Stomach smooth muscle (tissue), 2 donors: ENCODE measurements at regions not wholly inside any gene's neighbourhood (a gene's known extent, or its start where the extent isn't known, plus 50 kb on each side); places are given as distances from the start of the nearest gene placed in this dataset.

Experiments used
- H3K27ac ChIP-seq: one replicate; pipeline ENCODE4 v1.7.0; 2013; ENCODE audit warnings: mild to moderate bottlenecking, low read length, inconsistent platforms
- H3K27me3 ChIP-seq, 2 donors: one replicate each; pipeline ENCODE4 v1.7.0; 2013; ENCODE audit warnings: low read length in 2 of 2; ENCODE audit not compliant: insufficient read depth in 2 of 2, control insufficient read depth in 1 of 2
- H3K36me3 ChIP-seq, 2 donors: one replicate each; pipeline ENCODE4 v1.7.0; 2013; ENCODE audit warnings: low read length in 2 of 2; ENCODE audit not compliant: control insufficient read depth in 2 of 2, insufficient read depth in 2 of 2
- H3K4me1 ChIP-seq: one replicate; pipeline ENCODE4 v1.7.0; 2013; ENCODE audit warnings: low read length; ENCODE audit not compliant: control insufficient read depth, insufficient read depth
- H3K4me3 ChIP-seq, 2 donors: one replicate each; pipeline ENCODE4 v1.7.0; 2013; ENCODE audit warnings: low read length in 2 of 2
- H3K9ac ChIP-seq, 2 donors: one replicate each; pipeline ENCODE4 v1.7.0; 2013; ENCODE audit warnings: low read length in 2 of 2, mild to moderate bottlenecking in 1 of 2
- H3K9me3 ChIP-seq, 2 donors: one replicate each; pipeline ENCODE4 v1.7.0; 2013; ENCODE audit warnings: low read length in 2 of 2; ENCODE audit not compliant: control insufficient read depth in 2 of 2
- donor health status: healthy.
- donor health status: Pancreatic carcinoma.

DNA sequence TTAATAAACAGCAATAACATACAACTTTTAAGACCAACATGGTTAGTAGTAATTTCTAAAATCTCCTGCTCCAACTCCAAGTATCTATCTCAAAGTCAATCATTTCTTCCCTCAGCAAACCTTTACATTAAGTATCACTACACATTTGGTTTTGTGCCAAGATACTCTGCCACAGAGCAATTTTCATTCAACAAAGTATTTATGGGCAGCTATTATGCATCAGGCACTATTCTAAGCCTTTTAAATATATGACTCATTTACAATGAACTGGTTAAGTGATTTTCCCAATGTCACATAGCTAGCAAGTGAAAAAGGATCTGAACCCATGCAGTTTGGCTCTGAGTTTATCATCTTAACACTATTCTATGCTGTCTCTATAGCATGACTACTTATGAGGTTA lies 264.3 kb downstream of the NOL4 start:
- Histone ChIP-seq H3K4me1 (no peaks in the 10 kb centered on the region), H3K4me3 (no peak overlapping the region), H3K27ac (no peak overlapping the region), H3K9ac (no peak overlapping the region), H3K9me3 (no peaks in the 10 kb centered on the region), H3K27me3 (no peaks in the 10 kb centered on the region), H3K36me3 (no peaks in the 10 kb centered on the region)

DNA sequence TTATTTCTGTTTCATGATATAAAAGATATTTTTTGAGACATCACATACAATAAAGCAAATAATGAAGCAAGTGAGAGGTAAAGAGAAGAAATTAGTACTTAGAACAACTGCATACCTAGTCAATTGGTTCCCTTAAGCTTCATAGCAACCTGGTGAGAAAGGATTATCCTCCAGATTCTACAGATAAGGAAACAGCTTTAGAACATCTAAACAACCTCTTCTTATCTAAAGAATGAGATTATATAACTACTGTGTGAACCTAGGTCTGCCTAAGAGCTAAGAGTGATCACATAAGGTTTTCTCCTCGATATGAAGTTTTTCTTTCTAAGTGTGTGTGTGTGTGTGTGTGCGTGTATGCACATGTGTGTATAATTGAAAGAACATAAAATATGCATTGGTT lies 265.1 kb downstream of the NOL4 start:
- Histone ChIP-seq H3K9me3 (no peaks in the 10 kb centered on the region), H3K27ac (no peak overlapping the region), H3K36me3 (no peaks in the 10 kb centered on the region), H3K4me3 (no peak overlapping the region), H3K9ac (no peak overlapping the region), H3K27me3 (no peaks in the 10 kb centered on the region), H3K4me1 (no peaks in the 10 kb centered on the region)

DNA sequence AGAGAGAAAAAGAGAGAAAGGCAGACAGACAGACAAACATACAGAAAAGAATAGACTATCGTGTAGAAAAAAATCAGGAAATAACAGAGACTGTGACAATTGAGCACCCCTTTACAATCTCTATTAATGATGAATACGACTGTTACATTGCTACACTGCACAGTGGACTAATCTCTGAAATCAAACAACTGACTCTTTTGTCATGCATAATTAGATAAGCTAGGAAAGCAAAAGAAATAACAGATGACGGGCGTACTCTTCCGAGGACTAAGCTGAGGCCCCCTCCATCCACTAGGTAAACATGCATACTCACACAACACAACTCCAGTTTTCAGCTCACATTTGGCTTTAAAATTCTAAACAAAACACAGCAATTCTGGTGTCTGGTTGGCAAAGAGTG lies 267.0 kb downstream of the NOL4 start:
- no peak overlapping the region for H3K9ac ChIP-seq
- no peaks in the 10 kb centered on the region for H3K4me1 ChIP-seq
- no peaks in the 10 kb centered on the region for H3K27me3 ChIP-seq
- no peak overlapping the region for H3K4me3 ChIP-seq
- H3K27ac ChIP-seq: no peak overlapping the region
- H3K36me3 ChIP-seq: no peaks in the 10 kb centered on the region
- no peaks in the 10 kb centered on the region for H3K9me3 ChIP-seq

DNA sequence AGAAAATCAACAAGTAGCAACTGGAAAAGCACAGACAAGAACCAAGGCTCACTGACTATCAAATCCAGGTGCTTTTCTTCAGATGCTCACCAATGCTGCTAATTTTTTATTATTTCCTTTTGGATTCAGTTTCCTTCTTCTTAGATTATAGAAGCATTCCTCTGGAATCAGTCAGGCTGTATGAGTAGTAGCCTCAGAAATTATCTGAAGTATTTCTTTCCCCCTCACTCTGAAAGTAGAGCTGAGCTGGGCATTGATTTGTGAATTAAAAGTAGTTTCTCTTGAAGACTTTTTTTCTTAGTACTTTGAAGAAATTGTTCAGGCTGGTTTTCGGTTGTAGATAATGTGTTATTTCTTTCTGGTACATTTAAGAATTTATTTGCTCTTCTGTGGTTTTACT lies 273.7 kb downstream of the NOL4 start:
- Histone ChIP-seq H3K36me3 (no peaks in the 10 kb centered on the region), H3K9ac (no peak overlapping the region), H3K9me3 (no peaks in the 10 kb centered on the region), H3K4me3 (no peak overlapping the region), H3K27ac (no peak overlapping the region), H3K4me1 (no peaks in the 10 kb centered on the region), H3K27me3 (no peaks in the 10 kb centered on the region)

DNA sequence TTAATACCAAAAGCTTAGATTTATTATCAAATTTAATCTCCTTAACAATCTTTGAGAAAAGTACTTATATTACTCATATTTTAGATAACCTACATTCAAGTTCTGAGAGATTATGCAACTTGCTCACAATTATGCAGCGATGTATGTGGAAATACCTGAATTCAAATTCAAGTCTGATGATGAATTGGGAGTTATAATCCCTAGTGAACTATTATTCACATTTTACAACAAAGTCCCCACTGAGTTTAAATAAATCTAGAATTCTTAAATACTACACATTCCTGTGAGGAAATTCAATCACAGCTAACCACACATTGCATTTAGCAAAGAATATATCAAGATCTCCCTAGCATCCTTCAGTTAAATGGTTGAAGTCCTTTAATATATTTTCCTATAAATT lies 278.4 kb downstream of the NOL4 start:
- H3K36me3 ChIP-seq: no peaks in the 10 kb centered on the region
- H3K27ac ChIP-seq: no peak overlapping the region
- H3K27me3 ChIP-seq: no peaks in the 10 kb centered on the region
- H3K9me3 ChIP-seq: no peaks in the 10 kb centered on the region
- no peak overlapping the region for H3K9ac ChIP-seq
- no peak overlapping the region for H3K4me3 ChIP-seq
- H3K4me1 ChIP-seq: no peaks in the 10 kb centered on the region

DNA sequence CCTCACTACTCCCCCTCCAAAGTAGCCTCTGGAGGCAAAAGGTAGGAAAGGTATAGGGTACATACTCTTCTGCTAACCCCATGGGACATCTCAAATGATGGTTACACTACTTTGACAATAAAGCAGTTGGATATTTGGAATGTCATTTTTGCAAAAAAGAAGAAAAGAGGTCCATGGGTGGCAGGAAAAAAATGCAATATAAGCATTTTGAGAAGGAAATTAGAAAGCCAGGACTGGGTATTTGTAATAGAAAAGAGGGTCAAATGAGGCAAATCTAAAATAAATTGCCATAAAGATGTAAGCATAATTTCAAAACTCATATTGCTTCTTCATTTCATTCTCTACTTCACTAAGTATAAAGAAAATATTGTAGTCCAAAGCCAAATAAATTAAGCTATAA lies 280.2 kb downstream of the NOL4 start:
- Histone ChIP-seq H3K4me1 (no peaks in the 10 kb centered on the region), H3K27ac (no peak overlapping the region), H3K9ac (no peak overlapping the region), H3K27me3 (no peaks in the 10 kb centered on the region), H3K36me3 (no peaks in the 10 kb centered on the region), H3K9me3 (no peaks in the 10 kb centered on the region), H3K4me3 (no peak overlapping the region)

DNA sequence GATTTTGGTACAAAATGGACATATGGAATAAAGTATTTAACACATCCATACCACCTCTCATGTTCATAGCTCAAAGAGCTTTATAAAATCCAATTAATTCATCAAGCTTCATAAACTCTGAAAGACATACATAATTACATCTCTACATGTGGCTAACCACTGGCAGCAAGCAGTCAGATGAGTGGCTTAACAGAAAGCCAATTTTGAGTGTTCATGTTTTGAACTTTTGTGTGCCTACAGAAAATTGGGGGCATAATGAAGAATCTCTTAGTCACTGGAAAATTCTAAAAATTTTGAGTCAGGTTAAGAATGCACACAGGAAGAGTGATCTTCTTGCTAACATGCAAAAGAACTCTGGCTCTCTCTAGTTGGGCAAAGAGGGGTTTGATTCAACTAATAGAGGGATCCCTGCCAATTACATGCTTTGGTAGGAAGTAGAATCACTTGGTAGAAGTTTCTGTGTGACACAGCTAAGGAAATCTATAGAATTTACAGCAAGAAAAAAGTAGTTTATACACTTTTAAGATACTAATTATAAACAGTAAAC lies 287.4 kb downstream of the NOL4 start:
- Histone ChIP-seq H3K27ac (no peak overlapping the region), H3K27me3 (no peaks in the 10 kb centered on the region), H3K9me3 (no peaks in the 10 kb centered on the region), H3K4me3 (no peak overlapping the region), H3K36me3 (no peaks in the 10 kb centered on the region), H3K9ac (no peak overlapping the region), H3K4me1 (no peaks in the 10 kb centered on the region)

DNA sequence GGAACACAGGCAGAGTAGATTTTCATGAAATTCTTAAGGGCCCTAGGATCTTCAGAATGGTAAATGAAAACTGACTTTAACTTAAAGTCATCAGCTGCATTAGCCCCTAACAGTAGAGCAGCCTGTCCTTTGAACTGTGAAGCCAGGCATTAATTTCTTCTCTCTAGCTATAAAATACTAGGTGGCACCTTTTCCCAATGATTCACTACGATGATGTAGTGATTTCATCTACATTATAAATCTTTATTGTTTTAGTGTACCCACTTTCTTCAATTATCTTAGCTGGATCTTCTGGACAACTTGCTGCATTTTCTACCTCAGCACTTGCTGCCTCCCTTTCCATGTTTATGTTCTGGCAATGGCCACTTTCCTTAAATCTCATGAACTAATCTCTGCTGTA lies 290.5 kb downstream of the NOL4 start:
- Histone ChIP-seq H3K9ac (no peak overlapping the region), H3K36me3 (no peaks in the 10 kb centered on the region), H3K27ac (no peak overlapping the region), H3K27me3 (no peaks in the 10 kb centered on the region), H3K4me1 (no peaks in the 10 kb centered on the region), H3K9me3 (no peaks in the 10 kb centered on the region), H3K4me3 (no peak overlapping the region)

DNA sequence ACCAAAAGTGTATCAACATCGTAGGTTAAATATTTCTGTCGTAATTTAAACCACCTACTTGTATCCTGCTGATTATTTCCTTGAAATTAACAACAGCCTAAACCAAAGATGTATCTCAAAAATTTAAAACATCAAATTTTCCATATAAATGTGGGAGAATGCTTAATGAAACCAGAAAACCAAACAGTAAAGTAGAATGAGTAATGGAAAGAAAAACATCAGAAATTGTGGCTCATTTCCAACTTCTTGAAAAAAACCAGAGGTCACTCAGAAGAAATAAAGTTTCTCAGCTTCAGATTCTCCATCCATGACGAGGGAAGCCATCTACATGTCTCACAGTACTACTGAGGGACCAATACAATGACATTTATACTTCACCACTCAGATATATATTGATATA lies 296.5 kb downstream of the NOL4 start:
- Histone ChIP-seq H3K9me3 (no peaks in the 10 kb centered on the region), H3K4me1 (no peaks in the 10 kb centered on the region)

DNA sequence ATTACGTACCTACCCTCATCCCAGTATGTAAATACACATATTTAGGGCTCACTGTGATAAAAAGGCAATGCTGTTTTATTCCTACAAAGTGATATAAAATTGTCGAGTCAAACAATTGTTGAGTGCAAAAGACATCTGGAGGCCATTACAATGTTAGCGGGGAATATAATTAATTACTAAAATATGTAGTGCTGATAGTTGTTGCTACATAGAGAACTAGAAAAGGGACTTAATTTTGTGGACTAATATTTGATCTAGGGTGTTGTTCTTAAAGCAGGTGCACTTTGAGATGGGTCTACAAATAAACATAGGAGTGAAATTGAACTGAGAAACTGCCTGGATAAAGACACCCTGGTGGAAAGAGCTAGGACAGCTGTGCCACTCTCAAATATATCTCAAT lies 300.1 kb downstream of the NOL4 start:
- Histone ChIP-seq H3K9me3 (no peaks in the 10 kb centered on the region), H3K4me1 (no peaks in the 10 kb centered on the region), H3K27me3 (no peaks in the 10 kb centered on the region), H3K36me3 (no peaks in the 10 kb centered on the region), H3K4me3 (no peak overlapping the region), H3K9ac (no peak overlapping the region), H3K27ac (no peak overlapping the region)

More for the DNA sequence above, 296.5 kb downstream of the NOL4 start:
- H3K36me3 ChIP-seq: no peaks in the 10 kb centered on the region
- no peaks in the 10 kb centered on the region for H3K27me3 ChIP-seq
- no peak overlapping the region for H3K4me3 ChIP-seq
- H3K9ac ChIP-seq: no peak overlapping the region
- no peak overlapping the region for H3K27ac ChIP-seq

DNA sequence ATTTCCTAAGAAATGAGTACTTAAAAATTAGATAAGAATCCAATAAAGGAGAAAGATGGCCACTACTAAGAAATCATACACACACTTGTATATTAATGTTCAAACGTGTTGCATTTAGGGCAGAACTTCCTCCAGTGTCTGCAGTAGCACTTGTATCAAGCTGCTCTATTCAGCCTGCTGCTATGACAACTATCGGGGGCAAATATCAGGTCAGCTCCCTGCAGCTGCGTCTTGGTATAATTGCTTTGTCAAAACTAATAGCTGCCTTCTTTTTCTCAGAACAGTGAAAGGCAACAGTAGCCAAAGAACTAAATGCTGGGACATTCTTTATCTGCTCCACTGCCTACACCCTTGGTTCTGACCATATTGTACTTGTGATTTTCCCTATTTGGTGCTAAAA lies 300.7 kb downstream of the NOL4 start:
- Histone ChIP-seq H3K36me3 (no peaks in the 10 kb centered on the region), H3K27me3 (no peaks in the 10 kb centered on the region), H3K9me3 (no peaks in the 10 kb centered on the region), H3K27ac (no peak overlapping the region), H3K4me1 (no peaks in the 10 kb centered on the region), H3K4me3 (no peak overlapping the region), H3K9ac (no peak overlapping the region)
